ENCODE measurements at regions not wholly inside any gene's neighbourhood (a gene's known extent, or its start where the extent isn't known, plus 50 kb on each side); places are given as distances from the start of the nearest gene placed in this dataset.

DNA sequence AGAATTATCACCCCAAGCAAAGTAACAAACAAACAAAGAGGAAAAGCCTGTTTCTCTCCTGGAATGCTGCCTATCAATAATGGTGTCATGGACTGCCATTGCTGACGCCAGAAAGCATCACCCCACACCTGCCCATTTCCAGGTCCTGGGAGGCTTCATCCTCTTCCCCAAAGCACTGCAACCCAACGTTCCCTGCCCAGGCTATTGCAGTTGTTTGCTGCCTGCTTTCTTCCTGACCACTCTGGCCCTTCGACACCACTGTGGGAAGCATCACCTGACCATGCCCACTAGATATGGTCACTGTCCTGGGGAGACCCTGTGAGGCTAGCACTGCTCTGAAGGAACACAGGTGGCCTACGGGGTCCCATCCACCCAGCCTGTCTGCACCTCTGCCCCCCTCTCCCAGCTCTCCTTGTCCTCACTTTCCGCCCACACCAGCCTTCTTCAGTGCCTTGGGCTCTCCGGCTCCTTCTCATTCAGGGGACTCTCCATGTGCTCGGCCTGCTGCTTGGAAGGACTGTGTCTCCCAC, 439.6 kb downstream of the GLRX3 start:
- DNase-seq, result no peak

DNA sequence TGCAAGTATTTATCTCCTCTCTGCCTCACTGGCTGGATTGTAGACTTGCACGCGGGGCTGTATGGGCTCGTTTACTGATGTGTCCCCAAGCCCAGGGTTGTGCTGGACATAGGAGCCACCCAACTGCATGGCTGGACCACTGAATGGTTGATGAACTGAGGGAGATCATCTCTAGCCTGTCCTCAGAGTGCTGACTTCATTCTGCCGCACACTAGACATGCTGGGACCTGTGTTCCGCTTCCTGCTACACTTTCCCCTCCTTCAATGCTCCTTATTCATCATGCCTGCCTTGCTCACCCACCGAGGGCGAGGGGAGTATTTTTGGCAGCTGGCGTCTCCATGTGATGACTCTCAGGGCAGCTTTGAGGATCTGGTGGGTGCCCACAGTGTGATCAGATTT, 440.2 kb downstream of the GLRX3 start:
- DNase-seq, result no peak

DNA sequence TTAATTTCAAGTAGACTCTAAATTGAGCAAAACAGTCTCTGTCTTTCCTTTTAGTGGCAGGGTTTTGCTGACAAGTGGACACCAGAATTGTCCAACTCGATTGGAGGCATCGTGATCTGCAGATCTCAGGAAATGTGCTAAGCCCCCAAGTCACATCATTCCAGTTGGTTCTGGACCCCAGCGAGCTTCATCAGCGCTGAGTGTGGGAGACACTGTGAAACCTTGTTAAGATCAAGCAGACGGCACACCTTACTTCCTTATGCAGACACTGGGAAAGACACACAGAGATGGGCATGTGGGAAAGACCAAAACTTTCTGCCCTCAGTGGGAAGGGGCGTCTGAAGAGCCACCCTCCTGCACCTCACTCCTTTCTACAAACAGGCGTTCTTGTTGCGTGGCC, 440.8 kb downstream of the GLRX3 start:
- no peak for DNase-seq

DNA sequence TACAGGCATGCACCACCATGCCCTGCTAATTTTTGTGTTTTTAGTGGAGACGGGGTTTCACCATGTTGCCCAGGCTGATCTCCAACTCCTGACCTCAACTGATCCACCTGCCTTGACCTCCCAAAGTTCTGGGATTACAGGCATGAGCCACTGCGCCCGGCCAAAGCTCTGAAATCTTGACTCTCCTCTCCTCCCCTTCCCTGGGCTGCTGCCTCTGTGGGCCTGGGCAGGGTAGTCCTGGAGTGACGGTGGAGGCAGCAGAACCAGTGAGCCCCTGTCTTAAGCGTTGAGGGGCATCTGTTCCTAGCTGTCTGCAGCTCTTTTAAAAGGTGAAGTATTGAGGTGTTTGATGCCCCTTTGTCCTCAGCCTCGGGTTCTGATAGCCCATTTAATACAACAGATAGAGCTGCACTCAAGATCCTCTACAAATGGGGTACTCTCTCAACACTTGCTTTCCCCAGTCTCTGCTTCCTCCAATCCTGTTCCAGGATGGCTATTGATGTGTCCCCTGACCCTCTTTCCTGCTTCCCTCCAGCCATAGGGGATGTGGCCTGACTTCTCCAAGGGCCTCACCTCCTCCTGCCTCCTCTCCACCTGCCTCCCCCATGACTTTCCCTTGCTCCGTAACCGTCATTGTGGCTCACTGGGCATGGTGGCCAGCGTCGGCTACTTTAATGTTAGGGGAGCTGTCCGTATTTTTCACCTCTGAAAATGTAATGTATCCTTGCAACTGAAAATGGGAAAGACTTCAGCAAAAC, 442.5 kb downstream of the GLRX3 start:
- no peak for DNase-seq

DNA sequence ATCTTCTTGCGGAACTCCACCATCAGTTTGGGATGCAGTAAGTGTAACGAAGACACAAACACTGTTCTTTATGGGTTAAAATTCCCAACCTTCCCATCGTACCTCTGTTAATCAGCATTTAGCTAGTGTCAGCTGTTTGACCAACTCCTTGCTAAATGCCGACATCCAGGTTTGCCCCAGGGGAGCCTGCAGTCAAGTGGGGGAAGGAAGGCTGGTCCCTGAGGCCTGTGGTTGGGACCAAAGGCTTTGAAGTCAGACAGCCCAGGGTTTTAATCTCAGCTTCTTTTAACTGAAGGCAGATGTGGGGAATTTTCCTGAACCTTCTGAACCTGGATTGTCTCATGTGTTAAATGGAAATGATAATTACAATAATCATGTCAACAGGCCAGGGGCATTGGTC, 443.7 kb downstream of the GLRX3 start:
- no peak for DNase-seq

DNA sequence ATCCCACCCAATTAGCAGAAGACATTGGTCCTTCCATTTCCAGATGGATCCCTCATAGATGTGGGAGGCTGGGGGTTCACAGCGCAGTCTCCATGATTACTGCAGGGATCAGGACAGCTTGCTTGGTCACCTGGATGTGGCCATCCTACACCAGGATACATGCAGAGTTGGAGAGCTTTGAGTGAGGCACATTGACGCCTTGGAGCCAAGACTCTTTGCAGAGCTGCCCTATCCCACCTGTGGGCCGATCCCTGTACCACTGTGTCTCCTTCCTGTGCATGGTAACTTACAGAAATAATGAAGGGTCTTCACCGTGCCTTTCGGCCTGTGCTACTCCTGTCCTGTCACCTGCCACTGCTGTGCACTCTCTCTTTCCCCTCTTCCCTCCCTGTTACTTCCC, 444.8 kb downstream of the GLRX3 start:
- no peak for DNase-seq

DNA sequence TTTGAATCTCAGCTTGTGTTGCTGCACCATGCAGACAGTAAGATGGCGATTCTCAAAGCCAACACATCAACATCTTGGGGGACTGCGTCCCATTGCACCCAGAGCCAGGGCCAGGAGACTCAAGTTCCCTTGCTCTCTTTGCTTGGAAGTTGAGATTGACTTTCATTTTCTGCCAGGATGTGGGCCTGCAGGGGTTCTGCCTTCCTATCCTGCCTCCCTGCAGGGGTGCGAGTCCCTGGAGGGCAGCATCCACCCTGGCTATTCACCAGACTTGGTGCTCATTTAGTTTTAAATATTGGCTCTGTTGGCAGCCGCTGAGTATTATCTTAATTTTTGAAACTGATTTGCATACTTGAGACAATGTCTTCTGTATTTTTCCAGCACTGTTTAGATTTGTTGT, 451.5 kb downstream of the GLRX3 start:
- DNase-seq, result no peak

DNA sequence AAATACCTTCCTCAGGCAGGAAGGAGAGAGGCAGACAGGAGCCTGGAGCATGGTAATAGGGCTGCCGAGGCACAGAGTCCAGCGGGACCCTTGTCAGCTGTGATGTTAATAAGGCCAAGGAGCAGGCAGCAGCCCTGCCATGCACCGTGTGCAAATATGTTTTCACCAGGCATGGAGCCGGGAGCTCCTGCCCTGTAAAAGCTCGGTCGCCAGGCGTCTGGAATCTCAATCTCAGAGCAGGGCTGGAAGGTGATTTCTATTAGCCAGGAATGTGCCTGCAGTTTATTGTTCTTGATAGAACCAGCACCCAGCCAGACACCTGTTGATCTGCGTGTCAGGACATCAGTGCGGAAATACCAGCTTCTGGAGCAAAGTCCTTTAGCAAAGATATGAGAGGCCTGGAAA, 469.8 kb downstream of the GLRX3 start:
- no peak for DNase-seq

DNA sequence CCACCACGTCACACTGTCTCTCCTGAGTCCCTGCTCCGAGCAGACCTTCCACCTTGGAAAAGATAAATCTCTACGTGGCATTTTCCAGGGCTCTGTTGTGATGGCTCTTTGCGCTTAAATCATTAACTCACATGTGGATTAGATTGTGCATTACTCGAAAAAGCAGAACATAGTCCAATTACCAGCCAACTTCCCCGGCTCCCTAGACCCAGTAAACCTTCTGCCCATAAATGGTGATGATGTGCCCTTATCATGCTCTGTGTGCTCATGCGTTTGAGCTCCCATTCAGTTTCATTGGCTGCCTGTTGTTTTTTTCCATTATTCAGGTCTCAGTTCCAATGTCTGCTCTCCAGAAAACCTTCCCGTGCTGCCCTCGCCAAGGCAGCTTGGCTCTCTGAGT, 471.2 kb downstream of the GLRX3 start:
- no peak for DNase-seq

DNA sequence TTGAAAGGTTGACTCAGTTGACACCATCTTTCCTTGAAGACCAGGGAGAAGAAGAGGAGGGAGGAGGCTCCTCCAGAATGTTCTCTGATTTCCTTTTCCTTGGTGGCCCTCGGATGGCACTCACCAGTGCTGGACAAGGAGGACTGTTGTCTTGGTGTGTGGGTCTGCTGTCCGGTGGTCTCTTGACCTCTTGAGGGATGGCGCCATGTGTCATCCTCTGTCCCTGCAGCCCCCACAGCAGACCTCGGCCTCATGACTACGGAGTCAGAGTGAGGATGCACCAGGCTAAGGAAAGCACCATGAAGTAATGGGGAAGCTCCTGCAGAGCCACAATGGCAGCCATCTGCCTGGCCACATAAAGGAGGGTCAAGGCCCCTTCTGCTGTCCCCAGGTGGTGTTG, 475.0 kb downstream of the GLRX3 start:
- no peak for DNase-seq

DNA sequence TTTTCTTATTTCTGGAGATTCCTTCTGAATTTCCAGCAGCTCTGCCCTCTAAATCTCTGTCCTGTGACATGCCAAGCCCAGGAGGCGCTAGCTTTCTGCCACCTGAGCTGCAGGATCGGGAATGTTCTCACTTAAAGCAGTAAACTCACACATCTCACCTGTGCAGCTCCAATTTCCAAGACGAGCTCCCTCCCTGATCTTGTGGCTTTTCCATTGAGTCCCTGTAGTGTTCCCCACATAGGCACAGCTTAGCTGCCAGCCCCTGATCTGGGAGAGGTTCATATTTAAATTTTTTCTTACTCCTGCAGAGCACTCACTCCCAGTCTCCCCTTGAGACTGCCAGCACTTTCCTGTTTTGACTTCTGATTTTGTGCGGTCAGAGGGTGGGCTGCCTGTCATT, 479.3 kb downstream of the GLRX3 start:
- no peak for DNase-seq

DNA sequence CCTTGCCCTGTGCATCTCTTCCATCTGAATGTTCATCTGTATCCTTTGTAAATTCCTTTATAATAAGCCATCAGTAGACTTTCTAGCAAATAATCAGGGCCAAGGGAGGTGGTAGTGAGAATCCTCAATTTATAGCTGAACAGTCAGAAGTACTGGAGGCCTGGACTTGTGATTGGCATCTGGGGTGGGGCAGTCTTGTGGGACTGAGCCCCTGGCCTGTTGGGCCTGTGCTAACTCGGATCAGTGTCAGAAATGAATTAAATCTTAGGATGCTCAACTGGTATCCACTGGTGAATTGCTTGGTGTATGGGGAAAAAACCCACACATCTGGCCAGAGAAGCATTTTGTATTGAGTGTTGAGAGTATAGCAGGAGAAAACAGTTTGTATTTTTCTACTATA, 481.8 kb downstream of the GLRX3 start:
- no peak for DNase-seq

DNA sequence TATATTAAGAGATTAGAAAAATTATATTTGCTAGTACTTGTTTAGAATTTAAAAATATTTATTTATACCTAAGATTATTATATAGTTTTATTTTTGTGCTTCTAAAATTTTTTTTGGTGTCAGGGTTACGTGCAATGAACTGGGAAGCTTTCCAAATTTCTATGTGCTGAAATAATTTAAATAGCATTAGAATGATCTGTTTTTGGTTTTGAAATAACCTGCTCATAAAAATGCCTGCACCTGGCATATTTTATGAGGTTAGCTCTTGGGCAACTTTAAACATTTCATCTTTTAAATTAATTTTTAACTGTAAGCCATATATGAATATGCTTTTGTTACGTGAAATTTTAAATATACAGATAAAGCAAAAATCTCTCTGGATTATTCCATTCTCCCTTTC, 482.5 kb downstream of the GLRX3 start:
- DNase-seq, result no peak

DNA sequence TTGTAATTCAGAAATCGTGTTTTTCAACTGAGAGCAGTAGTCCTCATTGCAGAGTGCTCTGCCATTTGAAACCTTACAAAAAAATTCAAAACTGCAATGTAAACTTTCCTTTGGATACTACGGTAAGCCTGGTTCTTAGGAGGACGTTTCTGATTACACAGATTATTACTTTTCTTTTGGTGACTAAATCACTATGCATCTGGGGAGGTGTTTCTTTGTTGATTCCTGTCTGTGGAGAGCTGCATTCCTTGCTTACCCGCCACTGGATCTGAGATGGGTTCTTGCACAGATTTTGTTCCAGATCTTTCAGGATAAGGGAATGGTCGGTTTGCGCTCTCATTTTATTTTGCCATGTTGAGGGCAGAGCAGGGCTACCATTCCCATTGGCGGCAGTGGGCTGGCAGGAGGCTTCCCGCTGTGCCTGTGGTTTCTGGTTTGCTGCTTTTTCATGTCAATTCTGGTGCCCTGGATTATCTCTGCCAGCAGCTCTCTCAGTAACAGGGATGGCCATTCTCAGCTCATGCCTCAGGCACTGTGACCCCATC, 485.1 kb downstream of the GLRX3 start:
- DNase-seq, result no peak

DNA sequence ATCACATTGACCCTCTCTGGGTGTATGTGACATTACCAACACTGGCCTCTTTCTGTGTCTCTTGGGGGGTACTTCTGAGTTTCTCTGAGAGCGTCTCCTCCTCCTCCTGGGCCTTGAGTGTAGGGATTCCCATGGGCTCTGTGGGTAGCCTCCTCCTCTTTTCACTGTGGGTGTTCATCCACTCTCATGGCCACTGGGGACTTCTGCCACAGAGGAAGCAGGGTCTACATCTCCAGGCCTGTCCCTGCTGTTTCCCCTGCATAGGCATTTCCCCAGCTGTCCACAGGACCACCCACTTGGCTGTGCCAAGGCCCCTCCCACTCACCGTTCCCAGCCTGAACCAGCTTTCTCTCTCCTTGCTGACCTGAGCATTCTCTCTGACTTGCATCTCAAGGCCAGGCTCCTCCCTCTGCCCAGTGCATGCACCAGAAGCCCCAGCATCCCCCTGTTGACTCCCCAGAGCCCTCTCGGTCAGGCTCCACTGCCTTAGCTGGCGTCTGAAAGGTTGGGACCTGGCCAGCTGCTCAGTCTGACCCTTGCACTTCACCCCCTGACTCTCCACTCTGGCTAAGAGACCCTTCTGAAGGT, 487.6 kb downstream of the GLRX3 start:
- DNase-seq, result no peak

DNA sequence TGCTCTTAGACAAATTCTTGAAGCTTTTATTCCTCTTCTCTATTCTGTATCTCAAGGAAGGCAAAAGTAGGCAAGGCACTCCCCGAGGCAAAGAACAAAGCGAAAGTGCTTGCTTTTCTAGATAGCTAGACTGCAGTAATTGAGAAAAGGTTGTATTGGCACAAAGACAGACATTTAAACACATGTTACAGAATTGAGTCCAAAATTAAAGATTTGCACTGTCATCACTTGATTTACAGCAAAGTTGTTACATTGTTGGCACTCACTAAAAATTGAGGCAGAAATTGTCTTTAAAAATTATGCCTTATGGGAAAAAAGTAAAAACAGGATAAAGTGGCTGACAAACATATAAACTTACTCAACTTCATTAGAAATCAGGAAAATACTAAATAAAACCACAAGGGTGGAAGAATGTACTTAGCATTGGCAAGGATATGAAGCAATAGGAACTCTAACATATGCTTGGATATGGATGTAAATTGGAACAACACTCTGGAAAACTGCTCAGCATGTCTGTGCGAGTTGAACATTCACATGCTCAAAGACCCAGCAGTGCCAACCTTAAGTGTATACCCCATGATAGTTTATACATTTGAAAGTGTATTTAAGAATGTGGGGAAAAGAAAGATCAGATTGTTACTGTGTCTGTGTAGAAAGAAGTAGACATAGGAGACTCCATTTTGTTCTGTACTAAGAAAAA, 491.3 kb downstream of the GLRX3 start:
- no peak for DNase-seq

DNA sequence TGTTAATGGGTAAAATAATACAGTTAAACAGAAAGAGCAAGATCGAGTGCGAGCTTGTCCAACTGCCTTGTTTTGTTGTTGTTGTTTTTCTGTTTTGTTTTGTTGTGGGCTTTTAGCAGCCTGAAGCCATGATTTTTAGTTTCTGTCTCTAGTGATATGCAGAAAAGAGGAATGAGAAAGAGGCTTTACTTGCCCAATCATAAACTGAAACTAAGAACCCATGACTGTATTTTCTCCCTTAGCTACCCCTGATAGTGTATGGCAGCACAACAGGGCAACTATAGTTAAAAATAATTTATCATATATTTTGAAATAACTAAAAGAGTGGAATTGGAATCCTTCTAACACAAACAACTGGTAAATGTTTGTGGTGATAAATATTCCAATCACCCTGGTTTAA, 493.9 kb downstream of the GLRX3 start:
- no peak for DNase-seq

DNA sequence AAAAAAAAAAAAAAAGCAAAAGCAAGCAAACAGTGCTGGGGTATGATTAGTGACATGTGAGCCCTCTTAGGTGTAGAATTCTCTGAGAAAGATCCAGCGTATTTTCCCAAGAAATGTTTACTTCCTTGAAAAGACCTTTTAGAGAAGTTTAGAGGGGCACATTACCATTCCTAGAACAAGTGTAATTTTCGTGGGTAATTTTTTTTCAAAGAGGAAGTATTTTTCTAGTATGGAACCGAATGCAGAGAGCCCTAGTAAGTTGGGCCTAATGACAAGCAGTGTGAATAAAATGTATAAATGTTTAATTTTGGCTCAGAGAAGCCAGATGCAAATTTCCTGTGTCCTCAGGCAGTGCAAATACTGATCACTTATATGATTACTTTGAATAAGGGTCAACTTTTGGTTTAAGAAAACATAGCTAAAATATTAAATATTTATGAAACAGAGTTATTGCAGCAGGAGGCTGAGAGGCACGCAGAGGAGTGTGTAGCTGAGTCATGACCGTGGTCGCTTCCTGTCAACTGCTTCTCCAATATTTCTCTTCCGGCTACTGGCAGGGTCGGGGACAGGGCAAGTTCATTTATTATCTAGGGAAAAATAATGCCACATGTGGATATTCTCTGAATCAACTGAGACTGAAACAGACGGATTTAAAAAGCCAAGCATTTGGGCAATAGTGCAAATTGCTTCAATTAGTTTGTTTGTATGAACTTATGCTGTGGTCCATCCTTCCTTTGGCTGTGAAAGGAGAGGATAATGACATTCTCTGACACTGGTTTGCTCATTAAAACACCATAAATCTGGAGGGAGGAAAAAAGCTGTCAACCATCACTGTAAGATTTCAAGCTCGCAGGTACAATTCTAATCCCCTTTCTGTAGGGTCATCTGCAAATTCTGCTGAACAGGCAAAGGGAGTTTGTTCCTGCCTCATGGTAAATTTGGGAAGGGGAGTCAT, 495.2 kb downstream of the GLRX3 start:
- DNase-seq, result peak in 1 of 2 donors; percentile 13

DNA sequence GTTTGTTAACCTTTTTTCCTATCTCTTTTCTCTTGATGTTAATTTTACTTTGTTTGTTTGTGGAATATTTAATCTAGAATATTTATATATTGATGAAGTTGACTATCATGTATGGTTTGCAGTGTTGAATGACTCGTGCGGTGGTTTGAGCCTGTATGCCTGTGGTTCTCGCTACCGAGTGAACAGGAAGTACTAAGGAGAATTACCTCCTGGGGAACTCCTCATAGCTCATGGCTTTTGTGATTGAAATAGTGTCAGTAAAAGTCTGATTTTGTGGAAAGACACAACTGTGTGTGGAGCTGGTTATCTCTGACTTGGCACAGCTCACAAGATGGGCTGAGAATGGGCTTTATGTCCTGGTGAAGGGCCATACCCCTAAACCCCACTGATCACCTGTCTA, 498.6 kb downstream of the GLRX3 start:
- DNase-seq, result no peak

DNA sequence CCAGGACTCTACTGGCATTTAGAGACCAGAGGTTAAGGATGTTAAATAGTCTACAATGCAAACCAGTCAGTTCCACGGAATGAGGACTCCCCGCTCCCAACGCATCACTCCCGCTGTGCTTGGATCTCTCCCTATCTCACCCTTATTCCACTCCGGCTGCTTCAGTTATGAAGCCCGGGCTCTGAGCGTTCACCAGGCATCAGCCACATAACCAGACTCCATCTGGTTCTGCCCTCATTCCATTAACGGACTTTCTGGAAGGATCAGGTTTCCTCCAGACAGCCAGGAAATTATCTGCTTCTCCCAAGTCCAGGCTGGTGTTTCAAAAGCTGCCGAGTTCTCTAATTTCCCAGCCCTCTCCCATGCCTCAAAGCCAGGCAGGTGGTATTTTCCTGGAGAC, 499.3 kb downstream of the GLRX3 start:
- no peak for DNase-seq

DNA sequence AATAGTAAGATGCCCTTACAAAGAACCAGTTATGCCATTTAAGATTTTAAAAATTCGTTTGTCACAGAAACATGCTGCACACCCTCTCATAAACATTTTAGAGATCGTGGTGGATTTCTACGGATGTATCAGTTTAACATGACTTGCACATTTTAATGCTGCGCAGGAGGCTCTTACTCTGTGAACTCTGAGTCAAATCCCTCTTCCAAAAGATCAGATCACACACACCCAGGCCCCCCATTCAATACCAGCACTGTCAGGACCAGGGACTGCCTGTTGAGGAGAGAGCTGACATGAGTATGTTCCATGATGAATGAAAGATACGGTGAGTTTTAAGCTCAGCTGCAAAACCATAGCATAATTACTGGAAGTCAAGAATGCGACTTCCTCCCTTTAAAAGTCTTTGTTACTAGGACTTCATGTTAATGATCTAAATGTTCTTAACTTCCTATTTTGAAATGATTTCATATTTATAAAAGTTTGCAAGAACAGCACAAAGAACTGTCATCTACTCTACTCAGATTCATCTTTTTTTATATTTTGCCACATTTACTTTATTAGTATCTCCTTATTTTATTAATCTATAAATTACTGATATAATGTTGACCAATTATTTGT, 500.2 kb downstream of the GLRX3 start:
- DNase-seq, result no peak

DNA sequence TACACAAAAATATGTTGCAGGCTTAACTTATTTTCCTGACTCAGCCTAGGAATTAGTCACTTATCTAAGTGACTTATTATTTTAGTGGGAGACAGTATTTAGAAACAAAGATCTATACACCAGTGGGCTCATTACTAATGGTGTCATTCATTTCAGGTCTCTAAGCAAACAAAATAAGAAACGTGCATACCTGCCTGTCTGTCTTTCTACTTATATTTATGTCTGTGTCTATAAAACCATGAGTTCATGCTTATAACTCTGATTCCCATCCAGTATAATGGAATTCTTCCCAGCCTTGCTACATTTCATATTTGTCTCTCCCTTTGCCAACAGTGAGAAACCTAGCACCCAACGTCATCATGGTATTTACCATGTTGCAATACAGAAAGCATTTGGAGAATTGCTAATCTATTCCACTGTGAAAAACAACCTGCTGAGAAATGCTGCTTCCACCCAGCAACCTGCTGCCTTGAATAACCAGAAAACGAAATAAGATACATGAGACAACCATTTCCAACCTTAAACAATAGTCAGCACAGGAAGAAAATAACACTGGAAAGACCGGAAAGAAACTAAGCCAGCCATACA, 501.0 kb downstream of the GLRX3 start:
- no peak for DNase-seq

Measured in CD4-positive, alpha-beta T cell treated with Interferon alpha-2 for 1 hour (primary cell).